ENCODE measurements at regions not wholly inside any gene's neighbourhood (a gene's known extent, or its start where the extent isn't known, plus 50 kb on each side); places are given as distances from the start of the nearest gene placed in this dataset.

GRCh38 chr14:38139926-38140325 lies 67.8 kb upstream of the SSTR1 start:
- TF ChIP-seq CTCF (IDR thresholded peaks at IDR 0.05) (no peak), POLR2A (IDR thresholded peaks at IDR 0.05) (no peak), POLR2AphosphoS5 (IDR thresholded peaks at IDR 0.05) (no peak), EP300 (IDR thresholded peaks at IDR 0.05) (no peak)
